AG10803 (cell line): ENCODE measurements at regions not wholly inside any gene's neighbourhood (a gene's known extent, or its start where the extent isn't known, plus 50 kb on each side); places are given as distances from the start of the nearest gene placed in this dataset.

Source experiments
- DNase-seq: peaks from one replicate; pipeline ENCODE4 v3.0.0; 2010; ENCODE audit warnings: low read depth
- H3K4me3 ChIP-seq: 2 replicates; pipeline ENCODE4 v1.5.1; 2011; ENCODE audit warnings: mild to moderate bottlenecking, low read length, control low read depth
- CTCF ChIP-seq: conservative IDR thresholded peaks from 2 replicates; pipeline ENCODE4 v1.5.1; 2011; ENCODE audit warnings: mild to moderate bottlenecking, low read length, control low read depth, inconsistent platforms

DNA sequence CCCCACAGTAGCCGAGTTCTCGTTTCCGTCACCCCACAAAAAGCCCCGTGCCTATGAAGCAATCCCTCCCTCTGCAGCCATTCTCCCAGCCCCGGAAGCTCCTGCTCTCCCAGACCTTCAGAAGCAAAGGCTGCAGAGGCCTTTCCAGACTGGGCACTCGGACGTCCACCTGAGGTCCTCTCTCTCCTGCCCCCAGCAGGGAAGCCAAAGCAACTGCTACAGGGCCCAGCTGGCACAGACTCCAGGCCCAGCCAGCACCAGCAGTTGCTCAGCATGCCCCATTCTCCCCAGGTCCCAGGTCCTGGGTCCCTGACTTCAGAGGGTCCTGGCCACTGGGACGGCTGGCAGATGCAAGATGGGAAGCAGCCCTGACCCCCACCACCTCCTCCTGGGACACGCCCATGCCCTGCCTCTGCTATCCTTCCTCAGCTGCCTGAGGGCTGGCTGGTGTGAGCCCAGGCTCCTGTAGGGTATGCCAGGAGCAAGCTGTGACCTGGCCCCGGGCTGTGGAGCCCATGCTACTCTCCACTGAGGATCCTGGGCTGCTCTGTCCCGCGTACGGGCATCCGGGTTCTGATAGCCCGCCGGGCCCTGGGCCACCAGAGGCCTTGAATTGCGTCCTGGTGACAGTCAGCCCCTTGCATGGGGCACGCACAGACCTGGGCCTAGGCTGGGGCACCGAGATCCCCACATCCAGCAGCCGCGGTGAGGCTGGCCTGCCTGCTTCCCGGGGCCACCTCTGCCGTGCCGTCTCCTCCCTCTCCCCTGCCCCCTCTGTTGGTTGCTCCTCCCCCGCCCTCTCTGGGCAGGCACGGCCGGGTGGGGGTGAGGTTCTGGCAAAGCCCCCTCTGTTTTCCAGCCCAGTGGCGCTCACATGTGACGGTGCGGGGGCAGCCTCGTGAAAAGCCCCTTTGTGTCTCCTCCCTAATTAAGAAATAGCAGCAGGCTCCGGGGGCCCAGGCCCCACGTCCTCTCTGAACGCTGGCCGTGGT is 1310.3 kb downstream of the BRD1 start:
- H3K4me3 ChIP-seq = no peak overlapping the region
- TF ChIP-seq CTCF = peak; percentile 18; the same call in 1 of the 2 replicates
- no peak for DNase-seq

DNA sequence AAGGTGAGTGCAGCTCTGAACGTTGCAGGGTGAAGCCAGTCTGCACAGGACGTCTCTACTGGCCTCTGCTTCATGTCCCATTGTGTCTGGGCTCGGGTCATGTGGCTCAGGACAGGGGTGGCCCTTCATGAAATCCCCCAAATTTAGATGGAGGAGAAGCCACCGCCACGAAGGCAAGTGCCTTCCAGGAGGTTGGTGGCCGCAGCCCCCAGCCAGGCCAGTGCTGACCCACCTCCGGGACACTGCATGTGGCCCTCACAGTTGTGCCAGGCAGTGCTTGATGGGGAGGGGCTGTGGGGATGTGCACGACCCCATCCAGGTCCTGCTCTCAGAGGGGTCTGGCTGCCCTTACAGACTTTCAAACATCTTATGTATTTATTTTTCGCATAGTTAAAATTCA is 1311.1 kb downstream of the BRD1 start:
- no peak for DNase-seq
- TF ChIP-seq CTCF = no peak
- no peak overlapping the region for H3K4me3 ChIP-seq

- DNase-seq = no peak
- TF ChIP-seq CTCF = no peak
- no peak overlapping the region for H3K4me3 ChIP-seq
These were observed 1312.0 kb downstream of the BRD1 start for GRCh38 chr22:48515571-48516200.

DNA sequence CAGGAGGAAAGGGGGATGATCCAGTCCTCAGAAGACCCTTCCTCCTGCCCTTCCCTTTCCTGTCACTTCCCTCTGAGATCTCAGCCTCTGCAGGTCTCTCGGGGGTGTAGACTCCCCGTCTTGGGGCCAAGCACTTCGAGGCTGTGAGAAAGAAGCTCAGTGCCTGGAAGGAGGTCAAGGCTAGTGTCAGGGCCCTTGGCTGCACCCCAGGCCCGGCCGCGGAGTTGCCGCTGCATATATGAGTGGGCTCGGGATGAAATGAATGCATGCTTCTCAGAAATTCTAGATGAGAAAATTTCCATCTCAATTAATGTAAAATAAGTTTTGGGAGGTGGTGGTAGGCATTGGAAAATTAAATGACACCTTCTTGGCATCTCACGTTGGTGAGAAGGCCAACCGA is 1313.7 kb downstream of the BRD1 start:
- TF ChIP-seq CTCF = no peak
- DNase-seq = no peak
- no peak overlapping the region for H3K4me3 ChIP-seq

DNA sequence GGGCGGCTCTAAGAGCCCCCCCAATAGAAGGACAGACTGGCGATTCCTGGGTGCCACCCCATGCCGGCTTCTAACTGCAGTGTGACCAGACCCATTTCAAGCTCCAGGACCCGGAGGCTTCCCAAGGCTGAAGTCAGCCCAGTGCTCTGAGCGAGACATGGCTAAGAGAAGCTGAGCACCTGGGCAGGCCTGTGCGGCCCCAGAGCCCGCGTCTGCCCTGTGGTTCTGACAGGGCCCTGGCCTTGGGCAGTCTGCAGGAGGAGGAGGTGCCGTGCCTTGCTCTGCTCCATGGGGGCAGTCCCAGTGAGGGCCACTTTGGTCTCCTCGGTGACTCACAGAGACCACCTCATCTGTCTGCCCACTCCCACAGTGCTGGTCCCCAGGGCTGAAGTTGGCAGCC is 1314.2 kb downstream of the BRD1 start:
- DNase-seq = no peak
- no peak for TF ChIP-seq CTCF
- no peak overlapping the region for H3K4me3 ChIP-seq

GRCh38 chr22:48511781-48512327 is 1315.8 kb downstream of the BRD1 start:
- no peak for DNase-seq
- no peak for TF ChIP-seq CTCF
- H3K4me3 ChIP-seq = no peak overlapping the region

- DNase-seq = no peak
- no peak overlapping the region for H3K4me3 ChIP-seq
- TF ChIP-seq CTCF = no peak
These were observed 1316.5 kb downstream of the BRD1 start for GRCh38 chr22:48511211-48511610.
